ENCODE measurements at regions not wholly inside any gene's neighbourhood (a gene's known extent, or its start where the extent isn't known, plus 50 kb on each side); places are given as distances from the start of the nearest gene placed in this dataset.

GRCh38 chr5:115369430-115370144 is 73.1 kb upstream of the CCDC112 start:
- 90 to 96% (median 92%) methylated on average over 12 of the region's 12 CpGs for WGBS, 3 donors
- Histone ChIP-seq H3K27me3 (ENCODE audit: control insufficient read depth in 3 of 3, insufficient read depth in 3 of 3, low read length in 3 of 3) (no peaks in the 10 kb centered on the region), H3K4me3 (ENCODE audit: low read depth in 1 of 3, low read length in 3 of 3) (no peak overlapping the region), H3K36me3 (ENCODE audit: control insufficient read depth in 3 of 3, insufficient read depth in 2 of 3, low read depth in 1 of 3, low read length in 3 of 3) (no peaks in the 10 kb centered on the region), H3K4me1 (ENCODE audit: control insufficient read depth in 3 of 3, insufficient read depth in 2 of 3, low read depth in 1 of 3, low read length in 2 of 3) (no peaks in the 10 kb centered on the region), H3K9me3 (ENCODE audit: control insufficient read depth in 2 of 2, insufficient read depth in 1 of 2, low read depth in 1 of 2, low read length in 1 of 2) (no peaks in the 10 kb centered on the region), H3K27ac (ENCODE audit: low read depth in 1 of 3, low read length in 2 of 3) (no peak overlapping the region)
- FAIRE-seq (no peak), DNase-seq (no peak)

- Histone ChIP-seq H3K9me3 (ENCODE audit: control insufficient read depth in 2 of 2, insufficient read depth in 1 of 2, low read depth in 1 of 2, low read length in 1 of 2) (no peaks in the 10 kb centered on the region), H3K4me1 (ENCODE audit: control insufficient read depth in 3 of 3, insufficient read depth in 2 of 3, low read depth in 1 of 3, low read length in 2 of 3) (no peaks in the 10 kb centered on the region), H3K4me3 (ENCODE audit: low read depth in 1 of 3, low read length in 3 of 3) (no peak overlapping the region), H3K27me3 (ENCODE audit: control insufficient read depth in 3 of 3, insufficient read depth in 3 of 3, low read length in 3 of 3) (no peaks in the 10 kb centered on the region), H3K36me3 (ENCODE audit: control insufficient read depth in 3 of 3, insufficient read depth in 2 of 3, low read depth in 1 of 3, low read length in 3 of 3) (no peaks in the 10 kb centered on the region), H3K27ac (ENCODE audit: low read depth in 1 of 3, low read length in 2 of 3) (no peak overlapping the region)
- 52 to 60% (median 58%) methylated on average over 2 of the region's 2 CpGs for WGBS, 3 donors
- DNase-seq (no peak), FAIRE-seq (no peak)
These were observed 69.8 kb upstream of the CCDC112 start for GRCh38 chr5:115366223-115366622.

DNA sequence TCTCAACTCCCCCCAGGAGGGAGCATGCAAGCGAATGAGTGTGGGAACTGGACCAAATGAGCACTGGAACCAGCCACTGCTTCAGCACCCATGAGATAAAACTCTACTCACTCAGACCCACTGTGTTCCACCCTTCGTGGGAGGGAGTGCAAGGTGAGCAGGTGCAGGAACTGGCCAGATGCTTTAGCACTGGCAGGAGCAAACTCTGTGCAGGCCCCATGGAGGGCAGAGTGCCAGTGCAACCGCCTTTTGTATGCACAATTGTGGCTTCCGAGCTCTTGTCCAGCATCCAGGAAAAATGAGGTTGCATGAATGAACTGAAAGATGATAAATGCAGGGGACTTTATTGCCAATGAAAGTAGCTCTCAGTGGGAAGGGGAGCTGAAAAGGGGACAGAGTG is 67.4 kb upstream of the CCDC112 start:
- no peak overlapping the region for H3K27ac ChIP-seq (ENCODE audit: low read depth in 1 of 3, low read length in 2 of 3)
- WGBS, 3 donors, result 81 to 84% (median 82%) methylated on average over 4 of the region's 4 CpGs
- no peaks in the 10 kb centered on the region for H3K9me3 ChIP-seq (ENCODE audit: control insufficient read depth in 2 of 2, insufficient read depth in 1 of 2, low read depth in 1 of 2, low read length in 1 of 2)
- FAIRE-seq (no peak), DNase-seq (no peak)
- H3K27me3 ChIP-seq (ENCODE audit: control insufficient read depth in 3 of 3, insufficient read depth in 3 of 3, low read length in 3 of 3), result no peaks in the 10 kb centered on the region
- H3K36me3 ChIP-seq (ENCODE audit: control insufficient read depth in 3 of 3, insufficient read depth in 2 of 3, low read depth in 1 of 3, low read length in 3 of 3), result no peaks in the 10 kb centered on the region
- no peaks in the 10 kb centered on the region for H3K4me1 ChIP-seq (ENCODE audit: control insufficient read depth in 3 of 3, insufficient read depth in 2 of 3, low read depth in 1 of 3, low read length in 2 of 3)
- H3K4me3 ChIP-seq (ENCODE audit: low read depth in 1 of 3, low read length in 3 of 3), result no peak overlapping the region

- H3K27me3 ChIP-seq (ENCODE audit: control insufficient read depth in 3 of 3, insufficient read depth in 3 of 3, low read length in 3 of 3), result no peaks in the 10 kb centered on the region
- H3K27ac ChIP-seq (ENCODE audit: low read depth in 1 of 3, low read length in 2 of 3), result no peak overlapping the region
- FAIRE-seq (no peak), DNase-seq (no peak)
- WGBS, 3 donors, result 47 to 70% (median 58%) methylated on average over 5 of the region's 5 CpGs
- peaks cover 0 to 9% of the 10 kb centered on the region in 2 donors for H3K9me3 ChIP-seq (ENCODE audit: control insufficient read depth in 2 of 2, insufficient read depth in 1 of 2, low read depth in 1 of 2, low read length in 1 of 2)
- H3K36me3 ChIP-seq (ENCODE audit: control insufficient read depth in 3 of 3, insufficient read depth in 2 of 3, low read depth in 1 of 3, low read length in 3 of 3), result no peaks in the 10 kb centered on the region
- no peak overlapping the region for H3K4me3 ChIP-seq (ENCODE audit: low read depth in 1 of 3, low read length in 3 of 3)
- H3K4me1 ChIP-seq (ENCODE audit: control insufficient read depth in 3 of 3, insufficient read depth in 2 of 3, low read depth in 1 of 3, low read length in 2 of 3), result no peaks in the 10 kb centered on the region
These were observed 63.7 kb upstream of the CCDC112 start for GRCh38 chr5:115360046-115360685.

- FAIRE-seq (no peak), DNase-seq (no peak)
- Histone ChIP-seq H3K27me3 (ENCODE audit: control insufficient read depth in 3 of 3, insufficient read depth in 3 of 3, low read length in 3 of 3) (no peaks in the 10 kb centered on the region), H3K4me3 (ENCODE audit: low read depth in 1 of 3, low read length in 3 of 3) (no peak overlapping the region), H3K4me1 (ENCODE audit: control insufficient read depth in 3 of 3, insufficient read depth in 2 of 3, low read depth in 1 of 3, low read length in 2 of 3) (no peaks in the 10 kb centered on the region), H3K9me3 (ENCODE audit: control insufficient read depth in 2 of 2, insufficient read depth in 1 of 2, low read depth in 1 of 2, low read length in 1 of 2) (peaks cover 0 to 19% of the 10 kb centered on the region in 2 donors), H3K36me3 (ENCODE audit: control insufficient read depth in 3 of 3, insufficient read depth in 2 of 3, low read depth in 1 of 3, low read length in 3 of 3) (no peaks in the 10 kb centered on the region), H3K27ac (ENCODE audit: low read depth in 1 of 3, low read length in 2 of 3) (no peak overlapping the region)
- WGBS, 3 donors, result 76 to 82% (median 81%) methylated on average over 4 of the region's 4 CpGs
These were observed 59.4 kb upstream of the CCDC112 start for GRCh38 chr5:115355767-115356381.

DNA sequence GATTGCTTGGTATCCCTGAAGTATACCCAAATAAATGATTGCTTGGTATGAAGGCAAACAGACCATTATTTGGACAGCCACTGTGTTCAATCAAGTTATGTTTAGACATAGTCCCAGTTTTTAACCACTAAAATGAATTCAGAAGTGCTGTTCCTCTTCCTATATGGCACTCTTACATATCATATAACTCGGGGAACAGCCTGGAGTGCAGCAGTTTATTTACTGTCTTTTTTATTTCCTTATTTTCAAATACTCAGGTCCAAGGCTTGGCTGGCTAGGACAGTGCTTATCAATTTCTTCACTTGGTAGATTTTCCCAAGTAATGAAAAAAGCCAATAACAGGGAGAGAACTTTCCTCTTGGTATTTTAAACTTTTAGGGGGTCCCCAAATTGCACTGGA is 58.6 kb upstream of the CCDC112 start:
- no peak for DNase-seq
- Histone ChIP-seq H3K4me3 (ENCODE audit: low read depth in 1 of 3, low read length in 3 of 3) (no peak overlapping the region), H3K27ac (ENCODE audit: low read depth in 1 of 3, low read length in 2 of 3) (no peak overlapping the region), H3K27me3 (ENCODE audit: control insufficient read depth in 3 of 3, insufficient read depth in 3 of 3, low read length in 3 of 3) (no peaks in the 10 kb centered on the region), H3K9me3 (ENCODE audit: control insufficient read depth in 2 of 2, insufficient read depth in 1 of 2, low read depth in 1 of 2, low read length in 1 of 2) (peaks cover 0 to 19% of the 10 kb centered on the region in 2 donors), H3K4me1 (ENCODE audit: control insufficient read depth in 3 of 3, insufficient read depth in 2 of 3, low read depth in 1 of 3, low read length in 2 of 3) (peaks cover 0 to 2% (median 1%) of the 10 kb centered on the region in 3 donors), H3K36me3 (ENCODE audit: control insufficient read depth in 3 of 3, insufficient read depth in 2 of 3, low read depth in 1 of 3, low read length in 3 of 3) (no peaks in the 10 kb centered on the region)
- FAIRE-seq, result no peak
- WGBS, 3 donors, result 25 to 50% (median 34%) methylated on average over 1 of the region's 1 CpG

- peaks cover 0 to 19% of the 10 kb centered on the region in 2 donors for H3K9me3 ChIP-seq (ENCODE audit: control insufficient read depth in 2 of 2, insufficient read depth in 1 of 2, low read depth in 1 of 2, low read length in 1 of 2)
- FAIRE-seq, result no peak
- H3K4me1 ChIP-seq (ENCODE audit: control insufficient read depth in 3 of 3, insufficient read depth in 2 of 3, low read depth in 1 of 3, low read length in 2 of 3), result peaks cover 0 to 9% (median 6%) of the 10 kb centered on the region in 3 donors
- no peak overlapping the region for H3K27ac ChIP-seq (ENCODE audit: low read depth in 1 of 3, low read length in 2 of 3)
- no peaks in the 10 kb centered on the region for H3K27me3 ChIP-seq (ENCODE audit: control insufficient read depth in 3 of 3, insufficient read depth in 3 of 3, low read length in 3 of 3)
- WGBS, 3 donors, result 47 to 64% (median 54%) methylated on average over 5 of the region's 5 CpGs
- no peaks in the 10 kb centered on the region for H3K36me3 ChIP-seq (ENCODE audit: control insufficient read depth in 3 of 3, insufficient read depth in 2 of 3, low read depth in 1 of 3, low read length in 3 of 3)
- no peak for DNase-seq
- H3K4me3 ChIP-seq (ENCODE audit: low read depth in 1 of 3, low read length in 3 of 3), result no peak overlapping the region
These were observed 57.8 kb upstream of the CCDC112 start for GRCh38 chr5:115354246-115354645.

- 81 to 98% (median 91%) methylated on average over 2 of the region's 2 CpGs for WGBS, 3 donors
These were observed 56.1 kb upstream of the CCDC112 start for GRCh38 chr5:115352571-115352970.

More at GRCh38 chr5:115352571-115352970, 56.1 kb upstream of the CCDC112 start:
- no peaks in the 10 kb centered on the region for H3K36me3 ChIP-seq (ENCODE audit: control insufficient read depth in 3 of 3, insufficient read depth in 2 of 3, low read depth in 1 of 3, low read length in 3 of 3)
- no peak overlapping the region for H3K4me3 ChIP-seq (ENCODE audit: low read depth in 1 of 3, low read length in 3 of 3)
- no peak overlapping the region for H3K27ac ChIP-seq (ENCODE audit: low read depth in 1 of 3, low read length in 2 of 3)
- no peak for DNase-seq
- FAIRE-seq, result no peak
- H3K9me3 ChIP-seq (ENCODE audit: control insufficient read depth in 2 of 2, insufficient read depth in 1 of 2, low read depth in 1 of 2, low read length in 1 of 2), result peaks cover 0 to 19% of the 10 kb centered on the region in 2 donors
- no peaks in the 10 kb centered on the region for H3K27me3 ChIP-seq (ENCODE audit: control insufficient read depth in 3 of 3, insufficient read depth in 3 of 3, low read length in 3 of 3)
- H3K4me1 ChIP-seq (ENCODE audit: control insufficient read depth in 3 of 3, insufficient read depth in 2 of 3, low read depth in 1 of 3, low read length in 2 of 3), result peaks cover 0 to 19% (median 6%) of the 10 kb centered on the region in 3 donors

All from small intestine (tissue), 7 donors.